HT1080 (cell line): ENCODE measurements at regions not wholly inside any gene's neighbourhood (a gene's known extent, or its start where the extent isn't known, plus 50 kb on each side); places are given as distances from the start of the nearest gene placed in this dataset. TPM values are rescaled to one million over a fixed set of nuclear protein-coding genes. Genes with fewer than 3 reads are reported as not detected.

Source experiments
- DNase-seq: peaks from one replicate; pipeline ENCODE4 v3.0.0-alpha.2; 2015; ENCODE audit warnings: low read depth
- small RNA-seq: library from RNA; depleted of rRNA; stranded (forward); fragments of <200 nt; gene quantifications from one replicate; pipeline ENCODE3, GENCODE V24; 2014

- DNase-seq: no peak
These were observed 52.6 kb upstream of the NHLH2 start for GRCh38 chr1:115893545-115893944.

- no peak for DNase-seq
These were observed 57.1 kb upstream of the NHLH2 start for GRCh38 chr1:115898020-115898419.

GRCh38 chr1:115900856-115901255, 59.9 kb upstream of the NHLH2 start:
- no peak for DNase-seq

GRCh38 chr1:115906627-115907026, 65.7 kb upstream of the NHLH2 start:
- no peak for DNase-seq

GRCh38 chr1:115907092-115907491, 66.2 kb upstream of the NHLH2 start:
- DNase-seq: no peak

GRCh38 chr1:115908565-115909274, 67.6 kb upstream of the SLC22A15 start:
- DNase-seq: no peak

GRCh38 chr1:115910231-115910630, 66.1 kb upstream of the SLC22A15 start:
- no peak for DNase-seq

GRCh38 chr1:115911294-115911693, 65.0 kb upstream of the SLC22A15 start:
- DNase-seq: no peak

GRCh38 chr1:115912116-115912515, 64.2 kb upstream of the SLC22A15 start:
- no peak for DNase-seq

- DNase-seq: no peak
These were observed 53.5 kb upstream of the SLC22A15 start for GRCh38 chr1:115922801-115923200.

- peak; percentile 40 for DNase-seq
These were observed 51.5 kb upstream of the SLC22A15 start for GRCh38 chr1:115924770-115925169.

GRCh38 chr1:115925467-115925866, 50.8 kb upstream of the SLC22A15 start:
- DNase-seq: no peak

Small RNA genes in the stretch of these regions (small RNA-seq; reads per million reads assigned to genes)
- gene AL357137.1: not detected
